Left colon (tissue), 2 donors: ENCODE measurements at regions not wholly inside any gene's neighbourhood (a gene's known extent, or its start where the extent isn't known, plus 50 kb on each side); places are given as distances from the start of the nearest gene placed in this dataset.
"Not testable (repeated sequence)": the region's sequence is repeated elsewhere in the genome, so short reads cannot be mapped to it uniquely, and the experiment has no call there.

Experiments
- ATAC-seq: fragments of 200-7000 bp; cut with Tn5 transposase; one replicate; pipeline ENCODE4 v1.9.1; 2020; ENCODE audit warnings: mild to moderate bottlenecking, moderate library complexity
- DNase-seq, 2 donors: peaks; one replicate each; pipeline ENCODE4 v3.0.0-alpha.2; 2020
- intact Hi-C, 2 donors: fragments of 100-400 bp; cut with DNase I in 1 of 2; cut with micrococcal nuclease in 1 of 2; formaldehyde crosslinking; loops; one replicate each; pipeline versions ENCODE4 v1.11.2 to v1.14.0; 2022; cut with DNase I, micrococcal nuclease
- donor health status: DM: no; HTN: no; CAD: no.
- donor health status: DM: yes; HTN: yes; CAD: no.

- peak; percentile 92 for ATAC-seq
- peak; percentile 52 to 65 for DNase-seq
- intact Hi-C loops: no loop called here
Measured at GRCh38 chr14:65153101-65153500, 50.8 kb upstream of the MAX start.

- DNase-seq (peak in 1 of 2 donors; percentile 26), ATAC-seq (no peak)
- intact Hi-C loops: no loop called here
Measured at GRCh38 chr14:65156568-65157366, 54.5 kb upstream of the MAX start.

DNA sequence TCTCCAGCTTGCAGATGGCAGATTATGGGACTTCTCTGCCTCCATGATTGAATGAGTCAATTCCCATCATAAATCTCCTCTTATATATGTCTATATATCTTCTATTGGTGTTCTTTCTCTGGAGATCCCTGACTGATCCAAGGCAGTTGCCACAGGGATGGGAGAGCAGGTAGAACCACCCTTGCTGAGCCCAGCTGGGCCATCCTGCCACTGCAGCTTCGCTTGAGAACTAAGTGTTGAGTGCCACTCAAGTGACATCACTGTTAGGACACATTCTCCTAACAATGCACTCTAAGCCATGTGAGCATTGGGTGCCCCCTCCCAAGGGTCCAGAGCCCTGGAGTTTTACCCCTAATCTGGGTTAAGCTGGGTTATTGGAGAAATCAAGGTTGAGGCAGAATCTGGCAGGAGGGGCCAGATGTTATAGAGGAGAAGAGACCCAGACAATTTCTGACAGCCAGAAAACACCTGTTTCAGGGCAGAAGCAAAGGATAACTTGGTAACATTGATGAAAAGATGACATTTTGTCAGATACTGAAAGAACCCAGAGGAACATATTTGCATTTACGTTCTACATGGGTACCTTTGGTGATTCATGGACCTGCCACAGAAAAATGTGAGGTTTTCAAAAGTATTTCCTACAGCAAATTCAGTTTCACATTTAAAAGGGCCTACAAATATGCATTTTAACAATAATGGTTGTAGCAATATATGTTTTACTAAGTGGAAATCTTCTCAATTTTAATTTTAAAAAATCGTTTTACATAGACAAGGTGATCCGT is 57.2 kb upstream of the MAX start:
- intact Hi-C loops: loop anchor here in 1 of 2 donors (5.0 to 10.0 kb wide), 4 partner anchors 245 to 905 kb away; no protein-coding TSS in a partner anchor
- ATAC-seq (peak; percentile 11), DNase-seq (no peak)

DNA sequence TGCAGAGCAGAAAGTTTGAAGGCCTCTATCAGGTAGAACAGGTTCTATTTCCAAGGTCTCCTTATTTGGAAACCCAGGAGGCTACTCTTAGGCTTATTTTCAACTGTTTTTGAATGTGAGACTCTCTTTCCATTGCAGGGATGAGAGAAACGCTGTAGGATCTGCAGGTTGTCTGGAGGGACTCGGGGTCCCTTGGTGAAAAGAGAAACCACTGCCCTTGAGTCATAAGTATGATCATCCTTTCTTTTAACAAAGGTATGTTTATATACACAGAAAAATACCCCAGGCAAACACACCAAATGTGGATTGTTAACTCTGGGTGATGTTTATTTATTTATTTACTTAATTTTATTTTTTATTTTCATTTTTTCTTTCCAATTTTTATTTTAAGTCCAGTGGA is 57.8 kb upstream of the MAX start:
- intact Hi-C loops: loop anchor here in 1 of 2 donors (5.0 to 10.0 kb wide), 4 partner anchors 245 to 905 kb away; no protein-coding TSS in a partner anchor
- no peak for ATAC-seq
- no peak for DNase-seq

DNA sequence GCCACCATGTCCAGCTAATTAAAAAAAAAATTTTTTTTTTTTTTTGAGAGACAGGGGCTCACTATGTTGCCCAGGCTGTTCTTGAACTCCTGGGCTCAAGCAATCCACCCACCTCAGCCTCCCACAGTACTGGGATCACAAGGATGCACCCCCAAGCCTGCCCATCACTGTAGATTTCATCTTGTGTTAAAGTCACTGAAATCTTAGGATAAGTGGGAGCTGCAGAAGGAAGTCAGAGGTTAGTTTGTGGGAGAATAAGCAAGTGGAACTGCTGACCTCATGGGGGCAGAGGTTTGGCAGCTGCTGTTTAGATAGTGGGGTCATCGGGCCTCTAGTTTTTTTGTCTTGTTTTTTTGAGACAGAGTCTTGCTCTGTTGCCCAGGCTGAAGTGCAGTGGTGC is 59.7 kb upstream of the MAX start:
- DNase-seq (no peak), ATAC-seq (no peak)
- intact Hi-C loops: loop anchor here in 1 of 2 donors (5.0 to 10.0 kb wide), 4 partner anchors 243 to 903 kb away; no protein-coding TSS in a partner anchor

- ATAC-seq (peak; percentile 71), DNase-seq (no peak)
- intact Hi-C loops: loop anchor here in 1 of 2 donors (5.0 to 10.0 kb wide), 4 partner anchors 241 to 901 kb away; no protein-coding TSS in a partner anchor
Measured at GRCh38 chr14:65164068-65164824, 61.9 kb upstream of the MAX start.

GRCh38 chr14:65164825-65165135 is 62.5 kb upstream of the MAX start:
- ATAC-seq (no peak), DNase-seq (no peak)
- intact Hi-C loops: loop anchor here in 1 of 2 donors (5.0 to 10.0 kb wide), 4 partner anchors 240 to 900 kb away; no protein-coding TSS in a partner anchor

GRCh38 chr14:65167072-65167645 is 64.8 kb upstream of the MAX start:
- ATAC-seq (peak; percentile 37), DNase-seq (no peak)
- intact Hi-C loops: loop anchor here in 1 of 2 donors (10.0 kb wide), 3 partner anchors 238 to 898 kb away; no protein-coding TSS in a partner anchor

DNA sequence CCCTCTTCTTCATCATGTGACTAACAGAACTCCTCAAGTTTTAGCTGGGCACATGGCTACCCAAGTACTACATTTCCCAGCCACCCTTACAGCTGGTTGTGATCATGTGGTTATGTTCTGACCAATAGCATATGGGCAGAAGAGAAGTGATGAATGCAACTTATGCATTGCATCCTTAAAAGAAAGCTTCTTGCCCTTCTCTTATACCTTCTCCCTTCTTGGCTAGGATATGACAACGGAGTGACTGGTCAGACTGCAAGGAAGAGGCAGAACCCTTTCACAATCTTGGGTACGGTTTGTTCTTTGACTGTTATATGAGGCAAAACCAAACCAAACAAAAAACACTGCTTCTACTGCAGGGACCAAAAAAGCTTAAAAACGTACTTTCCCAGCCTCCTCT is 66.5 kb upstream of the MAX start:
- no peak for DNase-seq
- no peak for ATAC-seq
- intact Hi-C loops: loop anchor here in 1 of 2 donors (10.0 kb wide), 3 partner anchors 236 to 896 kb away; no protein-coding TSS in a partner anchor

- ATAC-seq: no peak
- intact Hi-C loops: loop anchor here in 1 of 2 donors (10.0 kb wide), 3 partner anchors 235 to 895 kb away; no protein-coding TSS in a partner anchor
- DNase-seq: no peak
Measured at GRCh38 chr14:65169351-65169750, 67.0 kb upstream of the MAX start.

DNA sequence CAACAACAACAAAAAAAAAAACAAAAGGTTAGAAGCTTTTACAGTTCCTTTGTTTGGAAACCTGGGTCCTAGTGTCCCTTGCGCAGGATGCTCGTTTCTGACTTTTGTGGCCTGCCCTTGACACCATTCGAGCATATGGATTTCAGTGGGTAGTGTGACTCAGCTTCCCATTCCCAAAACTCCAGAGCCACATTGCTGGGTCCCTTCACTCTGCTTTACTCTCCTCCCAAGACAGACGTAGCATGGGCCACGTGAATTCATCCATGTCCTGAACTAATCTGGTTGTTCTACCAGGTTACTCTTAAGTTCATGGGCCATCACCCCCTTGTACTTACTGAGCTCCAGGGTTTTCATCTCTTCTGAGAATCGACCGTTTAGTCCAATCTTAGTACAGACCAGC is 68.0 kb upstream of the MAX start:
- intact Hi-C loops: no loop called here
- DNase-seq (no peak), ATAC-seq (no peak)

GRCh38 chr14:65170768-65171507 is 68.6 kb upstream of the MAX start:
- intact Hi-C loops: no loop called here

GRCh38 chr14:65173973-65174693 is 71.8 kb upstream of the MAX start:
- intact Hi-C loops: no loop called here
- ATAC-seq (no peak), DNase-seq (no peak)

More at GRCh38 chr14:65170768-65171507, 68.6 kb upstream of the MAX start:
- DNase-seq: peak in 1 of 2 donors; percentile 39
- ATAC-seq: peak; percentile 53

DNA sequence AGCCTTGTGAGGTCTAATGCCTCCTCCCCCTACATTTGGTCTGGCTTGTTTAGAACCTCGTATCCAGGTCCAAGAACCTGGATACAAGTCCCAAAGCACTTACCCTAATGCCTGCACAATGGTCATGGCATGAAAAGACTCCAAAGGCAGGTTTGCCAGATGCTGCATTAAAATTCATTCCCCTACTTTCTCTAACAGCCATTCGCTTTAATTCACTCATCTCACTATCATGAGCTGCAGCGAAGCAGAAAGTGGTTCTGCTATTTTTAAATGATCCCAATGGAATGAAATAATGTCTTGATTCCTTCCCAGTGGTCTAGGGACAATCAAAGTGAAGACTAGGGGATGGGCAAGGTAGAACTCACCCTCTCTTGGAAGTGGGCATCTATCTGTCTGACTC is 72.5 kb upstream of the MAX start:
- ATAC-seq (no peak), DNase-seq (no peak)
- intact Hi-C loops: no loop called here

DNA sequence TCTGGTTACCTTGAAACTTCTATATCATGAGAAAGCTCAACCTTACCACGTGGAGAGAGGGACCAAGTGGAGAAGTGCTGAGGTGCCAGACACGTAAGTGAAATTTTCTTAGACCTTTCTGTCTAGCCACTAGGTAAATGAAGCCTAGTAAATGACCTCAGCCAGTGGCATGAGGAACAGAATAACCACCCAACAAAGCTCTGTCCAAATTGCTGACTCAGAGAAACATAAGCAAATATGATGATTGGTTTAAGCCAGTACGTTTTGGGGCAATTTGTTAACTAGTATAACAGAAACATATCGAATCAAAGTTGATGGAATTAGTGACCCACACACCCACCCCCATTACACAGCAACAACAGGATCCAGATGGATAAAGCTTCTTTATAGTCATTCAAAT is 75.2 kb upstream of the MAX start:
- ATAC-seq: no peak

DNA sequence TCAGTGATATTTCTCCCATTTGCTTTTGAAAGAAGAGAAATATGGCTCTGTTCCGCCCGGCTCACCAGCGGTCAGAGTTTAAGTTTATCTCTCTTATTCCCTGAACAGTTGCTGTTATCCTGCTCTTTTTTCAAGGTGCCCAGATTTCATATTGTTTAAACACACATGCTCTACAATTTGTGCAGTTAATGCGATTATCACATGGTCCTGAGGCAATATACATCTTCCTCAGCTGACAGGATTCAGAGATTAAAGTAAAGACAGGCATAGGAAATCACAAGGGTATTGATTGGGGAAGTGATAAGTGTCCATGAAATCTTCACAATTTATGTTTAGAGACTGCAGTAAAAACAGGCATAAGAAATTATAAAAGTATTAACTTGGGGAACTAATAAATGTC is 76.9 kb upstream of the MAX start:
- ATAC-seq, intact Hi-C loops, DNase-seq: not testable (repeated sequence)

More for the DNA sequence above, 75.2 kb upstream of the MAX start:
- DNase-seq: no peak
- intact Hi-C loops: no loop called here
